Occipital lobe (tissue), 1 donor: ENCODE measurements at regions not wholly inside any gene's neighbourhood (a gene's known extent, or its start where the extent isn't known, plus 50 kb on each side); places are given as distances from the start of the nearest gene placed in this dataset.

Source experiments
- DNase-seq: peaks from one replicate; lab custom pipeline; 2025; lab: John Stamatoyannopoulos, UW

- no peak for DNase-seq
Measured at GRCh38 chr1:239268007-239268406, 118.4 kb upstream of the CHRM3 start.

- no peak for DNase-seq
Measured at GRCh38 chr1:239263801-239264200, 122.6 kb upstream of the CHRM3 start.

- DNase-seq: no peak
Measured at GRCh38 chr1:239262538-239262937, 123.8 kb upstream of the CHRM3 start.

GRCh38 chr1:239261521-239261920 lies 124.8 kb upstream of the CHRM3 start:
- DNase-seq: no peak

- DNase-seq: no peak
Measured at GRCh38 chr1:239260842-239261241, 125.5 kb upstream of the CHRM3 start.

GRCh38 chr1:239255628-239256160 lies 130.7 kb upstream of the CHRM3 start:
- no peak for DNase-seq

GRCh38 chr1:239254999-239255398 lies 131.4 kb upstream of the CHRM3 start:
- DNase-seq: no peak

GRCh38 chr1:239253032-239253431 lies 133.3 kb upstream of the CHRM3 start:
- no peak for DNase-seq

- no peak for DNase-seq
Measured at GRCh38 chr1:239250353-239251035, 135.9 kb upstream of the CHRM3 start.

GRCh38 chr1:239247285-239247684 lies 139.1 kb upstream of the CHRM3 start:
- no peak for DNase-seq

- no peak for DNase-seq
Measured at GRCh38 chr1:239244084-239244483, 142.3 kb upstream of the CHRM3 start.

GRCh38 chr1:239243006-239243405 lies 143.4 kb upstream of the CHRM3 start:
- DNase-seq: no peak

- DNase-seq: no peak
Measured at GRCh38 chr1:239242404-239242803, 144.0 kb upstream of the CHRM3 start.

GRCh38 chr1:239240736-239241135 lies 145.6 kb upstream of the CHRM3 start:
- DNase-seq: no peak

- DNase-seq: no peak
Measured at GRCh38 chr1:239239529-239239928, 146.8 kb upstream of the CHRM3 start.

GRCh38 chr1:239237912-239238311 lies 148.5 kb upstream of the CHRM3 start:
- no peak for DNase-seq

- no peak for DNase-seq
Measured at GRCh38 chr1:239233626-239234025, 152.7 kb upstream of the CHRM3 start.

GRCh38 chr1:239232921-239233320 lies 153.4 kb upstream of the CHRM3 start:
- no peak for DNase-seq

GRCh38 chr1:239228451-239228850 lies 157.9 kb upstream of the CHRM3 start:
- no peak for DNase-seq

- DNase-seq: no peak
Measured at GRCh38 chr1:239225396-239225795, 161.0 kb upstream of the CHRM3 start.

- DNase-seq: no peak
Measured at GRCh38 chr1:239224100-239224499, 162.3 kb upstream of the CHRM3 start.

- no peak for DNase-seq
Measured at GRCh38 chr1:239222999-239223398, 163.4 kb upstream of the CHRM3 start.

- no peak for DNase-seq
Measured at GRCh38 chr1:239221656-239222055, 164.7 kb upstream of the CHRM3 start.

GRCh38 chr1:239219679-239220078 lies 166.7 kb upstream of the CHRM3 start:
- DNase-seq: no peak
